Aorta (tissue), 5 donors: ENCODE measurements at regions not wholly inside any gene's neighbourhood (a gene's known extent, or its start where the extent isn't known, plus 50 kb on each side); places are given as distances from the start of the nearest gene placed in this dataset.

Source experiments
- ATAC-seq: fragments of 200-7000 bp; cut with Tn5 transposase; one replicate; pipeline ENCODE4 v1.9.1; 2022; ENCODE audit warnings: moderate library complexity; ENCODE audit not compliant: low FRiP score
- DNase-seq, 2 donors: peaks; one replicate each; pipeline ENCODE4 v3.0.0-alpha.2; 2020
- H3K27ac ChIP-seq, 2 donors: one replicate each; pipeline ENCODE4 v1.5.1; 2013; ENCODE audit warnings: low read length in 2 of 2, mild to moderate bottlenecking in 2 of 2, moderate library complexity in 2 of 2, control low read depth in 1 of 2, inconsistent platforms in 1 of 2, low read depth in 1 of 2
- H3K27me3 ChIP-seq, 2 donors: one replicate each; pipeline ENCODE4 v1.6.1; 2013; ENCODE audit warnings: control low read depth in 1 of 2, low read length in 1 of 2, mild to moderate bottlenecking in 1 of 2, moderate library complexity in 1 of 2; ENCODE audit not compliant: insufficient read depth in 2 of 2, control insufficient read depth in 1 of 2
- H3K36me3 ChIP-seq, 2 donors: one replicate each; pipeline ENCODE4 v1.6.1; 2013; ENCODE audit warnings: control low read depth in 1 of 2, low read length in 1 of 2, mild to moderate bottlenecking in 1 of 2; ENCODE audit not compliant: insufficient read depth in 2 of 2, control insufficient read depth in 1 of 2
- H3K4me1 ChIP-seq, 2 donors: one replicate each; pipeline ENCODE4 v1.6.1; 2013; ENCODE audit warnings: low read length in 2 of 2, control low read depth in 1 of 2, mild to moderate bottlenecking in 1 of 2, moderate library complexity in 1 of 2; ENCODE audit not compliant: insufficient read depth in 2 of 2, control insufficient read depth in 1 of 2
- H3K4me3 ChIP-seq, 2 donors: one replicate each; pipeline ENCODE4 v1.5.1; 2013; ENCODE audit warnings: low read length in 2 of 2, control low read depth in 1 of 2, mild to moderate bottlenecking in 1 of 2
- H3K9me3 ChIP-seq: one replicate; pipeline ENCODE4 v1.6.1; 2013; ENCODE audit warnings: mild to moderate bottlenecking, low read length; ENCODE audit not compliant: control insufficient read depth
- WGBS, 2 donors: extraction: QIAGEN DNeasy Blood & Tissue Kit; methylation state at CpG; one replicate each; pipeline ENCODE4 v1.1.7; 2013; 5-methylcytosine and 5-hydroxymethylcytosine counted together
- intact Hi-C, 2 donors: fragments of 100-400 bp; cut with DNase I; formaldehyde crosslinking; loops; one replicate each; pipeline versions ENCODE4 v1.14.2 to v1.15.0; 2022
- donor health status: healthy with polysubstance abuse.
- donor health status: Bipolar disorder and iron deficiency.
- donor health status: DM: no; HTN: no; CAD: no.
- donor health status: DM: no; HTN: no; CAD: no.
- donor health status: DM: yes; HTN: yes; CAD: no.

- H3K27me3 ChIP-seq, result no peaks in the 10 kb centered on the region
- DNase-seq (peak in 1 of 2 donors; percentile 52), ATAC-seq (no peak)
- intact Hi-C loops, result no loop called here
- no peaks in the 10 kb centered on the region for H3K36me3 ChIP-seq
- H3K4me1 ChIP-seq, result no peaks in the 10 kb centered on the region
- no peaks in the 10 kb centered on the region for H3K9me3 ChIP-seq
- H3K27ac ChIP-seq, result no peak overlapping the region
- 97% methylated on average over 3 of the region's 3 CpGs for WGBS, 2 donors
- no peak overlapping the region for H3K4me3 ChIP-seq
These were observed 241.7 kb upstream of the PMEPA1 start for GRCh38 chr20:57951549-57951948.

GRCh38 chr20:57950764-57951485 lies 241.1 kb upstream of the PMEPA1 start:
- Histone ChIP-seq H3K9me3 (no peaks in the 10 kb centered on the region), H3K27me3 (no peaks in the 10 kb centered on the region), H3K4me1 (no peaks in the 10 kb centered on the region), H3K4me3 (no peak overlapping the region), H3K27ac (no peak overlapping the region), H3K36me3 (no peaks in the 10 kb centered on the region)
- intact Hi-C loops, result no loop called here
- ATAC-seq (no peak), DNase-seq (peak in 1 of 2 donors; percentile 26)
- 89 to 90% methylated on average over 14 of the region's 14 CpGs for WGBS, 2 donors

GRCh38 chr20:57948180-57948955 lies 238.6 kb upstream of the PMEPA1 start:
- H3K36me3 ChIP-seq, result no peaks in the 10 kb centered on the region
- no peaks in the 10 kb centered on the region for H3K9me3 ChIP-seq
- H3K4me1 ChIP-seq, result no peaks in the 10 kb centered on the region
- no peak overlapping the region for H3K4me3 ChIP-seq
- ATAC-seq (no peak), DNase-seq (peak in 1 of 2 donors; percentile 49)
- intact Hi-C loops, result no loop called here
- 83 to 86% methylated on average over 9 of the region's 9 CpGs for WGBS, 2 donors
- no peak overlapping the region for H3K27ac ChIP-seq
- no peaks in the 10 kb centered on the region for H3K27me3 ChIP-seq

GRCh38 chr20:57947421-57948179 lies 237.8 kb upstream of the PMEPA1 start:
- peak in 1 of 2 donors; percentile 46 for DNase-seq
- intact Hi-C loops, result no loop called here
- Histone ChIP-seq H3K4me1 (no peaks in the 10 kb centered on the region), H3K4me3 (no peak overlapping the region), H3K36me3 (no peaks in the 10 kb centered on the region), H3K27me3 (no peaks in the 10 kb centered on the region), H3K9me3 (no peaks in the 10 kb centered on the region), H3K27ac (no peak overlapping the region)
- ATAC-seq, result peak; percentile 17
- 32 to 33% methylated on average over 16 of the region's 16 CpGs for WGBS, 2 donors

- intact Hi-C loops, result no loop called here
- WGBS, 2 donors, result 93 to 98% methylated on average over 8 of the region's 8 CpGs
- DNase-seq, result peak in 1 of 2 donors; percentile 26
These were observed 236.9 kb upstream of the PMEPA1 start for GRCh38 chr20:57946559-57947315.

GRCh38 chr20:57944988-57945387 lies 235.2 kb upstream of the PMEPA1 start:
- Histone ChIP-seq H3K36me3 (no peaks in the 10 kb centered on the region), H3K9me3 (no peaks in the 10 kb centered on the region), H3K27ac (no peak overlapping the region), H3K4me1 (no peaks in the 10 kb centered on the region), H3K27me3 (no peaks in the 10 kb centered on the region), H3K4me3 (no peak overlapping the region)
- intact Hi-C loops, result no loop called here
- 94 to 95% methylated on average over 6 of the region's 6 CpGs for WGBS, 2 donors
- ATAC-seq, result no peak
- no peak for DNase-seq

More at GRCh38 chr20:57946559-57947315, 236.9 kb upstream of the PMEPA1 start:
- H3K27me3 ChIP-seq, result no peaks in the 10 kb centered on the region
- H3K27ac ChIP-seq, result no peak overlapping the region
- ATAC-seq, result no peak
- no peak overlapping the region for H3K4me3 ChIP-seq
- H3K4me1 ChIP-seq, result no peaks in the 10 kb centered on the region
- H3K36me3 ChIP-seq, result no peaks in the 10 kb centered on the region
- H3K9me3 ChIP-seq, result no peaks in the 10 kb centered on the region

- Histone ChIP-seq H3K27ac (no peak overlapping the region), H3K27me3 (no peaks in the 10 kb centered on the region), H3K36me3 (no peaks in the 10 kb centered on the region), H3K9me3 (no peaks in the 10 kb centered on the region), H3K4me1 (no peaks in the 10 kb centered on the region), H3K4me3 (no peak overlapping the region)
- intact Hi-C loops, result no loop called here
- WGBS, 2 donors, result 87 to 88% methylated on average over 7 of the region's 7 CpGs
- ATAC-seq (no peak), DNase-seq (no peak)
These were observed 234.1 kb upstream of the PMEPA1 start for GRCh38 chr20:57943950-57944349.

GRCh38 chr20:57943291-57943690 lies 233.5 kb upstream of the PMEPA1 start:
- Histone ChIP-seq H3K27me3 (no peaks in the 10 kb centered on the region), H3K4me3 (no peak overlapping the region), H3K36me3 (no peaks in the 10 kb centered on the region), H3K27ac (no peak overlapping the region), H3K4me1 (no peaks in the 10 kb centered on the region), H3K9me3 (no peaks in the 10 kb centered on the region)
- DNase-seq (peak in 1 of 2 donors; percentile 65), ATAC-seq (no peak)
- intact Hi-C loops, result no loop called here
- 92 to 95% methylated on average over 9 of the region's 9 CpGs for WGBS, 2 donors
